Astrocyte (in vitro differentiated cells and primary cell): ENCODE measurements at regions not wholly inside any gene's neighbourhood (a gene's known extent, or its start where the extent isn't known, plus 50 kb on each side); places are given as distances from the start of the nearest gene placed in this dataset.

Source experiments
- CTCF ChIP-seq: IDR thresholded peaks from 2 replicates; pipeline ENCODE4 v1.5.1; 2011; ENCODE audit warnings: low read depth, mild to moderate bottlenecking, inconsistent platforms, low read length, moderate library complexity; ENCODE audit not compliant: insufficient read depth
- EZH2 ChIP-seq: IDR thresholded peaks from 2 replicates; pipeline ENCODE4 v1.6.1; 2012; ENCODE audit warnings: mild to moderate bottlenecking, low read length, inconsistent platforms; ENCODE audit not compliant: insufficient read depth

GRCh38 chr10:60718886-60719285 lies 59.4 kb upstream of the CDK1 start:
- no peak for TF ChIP-seq CTCF
- TF ChIP-seq EZH2, result no peak
